K562 (cell line): ENCODE measurements at regions not wholly inside any gene's neighbourhood (a gene's known extent, or its start where the extent isn't known, plus 50 kb on each side); places are given as distances from the start of the nearest gene placed in this dataset.

Experiments
- ATAC-seq: fragments of 200-7000 bp; cut with Tn5 transposase; 3 replicates; pipeline ENCODE4 v1.9.1; 2020; ENCODE audit warnings: moderate library complexity
- BruUV-seq: library from RNA; stranded (reverse); fragments of 400-500 nt; replicated peaks from 2 replicates; lab custom pipeline; 2021; lab: Mats Ljungman, UMichigan
- CTCF ChIA-PET: fragments of 300-600 bp; formaldehyde crosslinking; extraction: SDS; loops from one replicate; lab custom pipeline; 2021; ENCODE audit warnings: low intra/inter-chr PET ratio; lab: Yijun Ruan, JAX
- POLR2A ChIA-PET: fragments of 300-600, 350-650 bp; sonication (Branson Sonifier 250); formaldehyde crosslinking; extraction: SDS; loops from one replicate; lab custom pipeline; 2021; ENCODE audit warnings: antibody characterized with exemption, inconsistent platforms; lab: Yijun Ruan, JAX
- DNase-seq, 4 experiments: peaks; one replicate each; pipeline versions ENCODE4 v3.0.0 to v3.0.0-alpha.2; 2011 to 2018; ENCODE audit warnings: low spot score in 3 of 4, mixed read lengths in 3 of 4; ENCODE audit errors: extremely low read depth in 1 of 4
- FAIRE-seq: peaks from 2 replicates; lab custom pipeline; 2011; peaks lifted over from hg19 to GRCh38; lab: Jason Lieb, UNC
- H2AFZ ChIP-seq: 2 replicates; pipeline ENCODE4 v1.6.0; 2011; ENCODE audit warnings: low read depth, low read length, control low read depth, inconsistent platforms
- H3K27ac ChIP-seq: fragments of 200-600 bp; 3 replicates; pipeline ENCODE4 v1.8.0; 2011; ENCODE audit warnings: low read depth, mild to moderate bottlenecking, control low read depth, inconsistent platforms, low read length, moderate library complexity, mixed read lengths; ENCODE audit errors: extremely low read depth
- H3K27me3 ChIP-seq, 2 experiments: fragments of 300-600 bp in 1 of 2; 2 replicates in 1 of 2; 3 replicates in 1 of 2; pipeline versions ENCODE4 v1.6.0 to v1.8.0; 2011; ENCODE audit warnings: inconsistent platforms in 2 of 2, low read length in 2 of 2, mild to moderate bottlenecking in 1 of 2, mixed read lengths in 1 of 2, moderate library complexity in 1 of 2; ENCODE audit not compliant: control insufficient read depth in 2 of 2, insufficient read depth in 2 of 2
- H3K36me3 ChIP-seq: fragments of 300-600 bp; 3 replicates; pipeline ENCODE4 v1.8.0; 2011; ENCODE audit warnings: mild to moderate bottlenecking, low read length, inconsistent platforms; ENCODE audit not compliant: control insufficient read depth, insufficient read depth
- H3K4me1 ChIP-seq, 2 experiments: fragments of 200-600 bp in 1 of 2; replicated peaks in 1 of 2; 2 replicates in 1 of 2; 3 replicates in 1 of 2; pipeline versions ENCODE4 v1.5.1 to v1.8.0; 2011; ENCODE audit warnings: inconsistent platforms in 2 of 2, low read length in 2 of 2, mild to moderate bottlenecking in 1 of 2, mixed read lengths in 1 of 2, moderate library complexity in 1 of 2; ENCODE audit not compliant: control insufficient read depth in 2 of 2, insufficient read depth in 2 of 2
- H3K4me2 ChIP-seq: 2 replicates; pipeline ENCODE4 v1.6.1; 2011; ENCODE audit warnings: low read length, control low read depth, inconsistent platforms, mixed read lengths; ENCODE audit not compliant: insufficient read depth
- H3K4me3 ChIP-seq: fragments of 200-600 bp; sonication (generic), shearing (Covaris generic); 2 replicates; pipeline ENCODE4 v1.5.1; 2016; ENCODE audit warnings: control low read depth, inconsistent platforms
- H3K79me2 ChIP-seq: fragments of 200-600 bp; 3 replicates; pipeline ENCODE4 v1.8.0; 2011; ENCODE audit warnings: low read length, inconsistent platforms; ENCODE audit not compliant: control insufficient read depth, insufficient read depth
- H3K9ac ChIP-seq, 2 experiments: 2 replicates each; pipeline versions ENCODE4 v1.6.0 to v1.6.1; 2011; ENCODE audit warnings: low read depth in 2 of 2, low read length in 2 of 2, control low read depth in 1 of 2, inconsistent platforms in 1 of 2, mild to moderate bottlenecking in 1 of 2, mixed read lengths in 1 of 2; ENCODE audit not compliant: insufficient read depth in 1 of 2
- H3K9me1 ChIP-seq: one replicate; pipeline ENCODE4 v1.6.0; 2011; ENCODE audit warnings: inconsistent platforms, mild to moderate bottlenecking, low read length, moderate library complexity; ENCODE audit not compliant: control insufficient read depth, insufficient read depth
- H3K9me3 ChIP-seq: replicated peaks from 2 replicates; pipeline ENCODE4 v1.5.1; 2011; ENCODE audit warnings: low read depth, low read length, inconsistent platforms; ENCODE audit not compliant: control insufficient read depth, insufficient read depth
- H4K20me1 ChIP-seq: replicated peaks from 2 replicates; pipeline ENCODE4 v1.6.1; 2011; ENCODE audit warnings: low read length, inconsistent platforms, mixed read lengths; ENCODE audit not compliant: control insufficient read depth, insufficient read depth
- CREBBP ChIP-seq: IDR thresholded peaks from one replicate; pipeline ENCODE4 v1.6.1; 2012; ENCODE audit warnings: low read depth, mild to moderate bottlenecking, control low read depth, inconsistent platforms, low read length
- E2F3 ChIP-seq: fragments of 250-450 bp; sonication (Bioruptor Pico); IDR thresholded peaks from 2 replicates; pipeline ENCODE4 v1.4.0; 2020; ENCODE audit warnings: mild to moderate bottlenecking
- HES1 ChIP-seq: fragments of 450-650 bp; IDR thresholded peaks from 2 replicates; pipeline ENCODE4 v1.6.1; 2016; ENCODE audit warnings: low read depth, mild to moderate bottlenecking, moderate library complexity
- MECOM ChIP-seq: fragments of 250-450 bp; sonication (Bioruptor Pico); IDR thresholded peaks from 2 replicates; pipeline ENCODE4 v1.8.0; 2022; ENCODE audit warnings: inconsistent platforms
- MTF1 ChIP-seq: fragments of 250-450 bp; sonication (Bioruptor Pico); IDR thresholded peaks from 2 replicates; pipeline ENCODE4 v1.9.0; 2021; ENCODE audit warnings: moderate library complexity, mild to moderate bottlenecking, inconsistent platforms, borderline replicate concordance
- NRF1 ChIP-seq, 2 experiments: fragments of 450-650 bp; IDR thresholded peaks in 1 of 2; conservative IDR thresholded peaks in 1 of 2; 2 replicates each; pipeline ENCODE4 v1.6.1; 2014; ENCODE audit warnings: mild to moderate bottlenecking in 2 of 2
- PML ChIP-seq: IDR thresholded peaks from 2 replicates; pipeline ENCODE4 v1.6.1; 2012; ENCODE audit warnings: low read length, inconsistent platforms
- TAL1 ChIP-seq: fragments of 450-650 bp; IDR thresholded peaks from 2 replicates; pipeline ENCODE4 v1.6.1; 2016; ENCODE audit warnings: mild to moderate bottlenecking
- TRIM28 ChIP-seq: fragments of 450-650 bp; IDR thresholded peaks from 2 replicates; pipeline ENCODE4 v1.6.1; 2017
- ZNF217 ChIP-seq: sonication (generic); formaldehyde crosslinking; IDR thresholded peaks from 2 replicates; pipeline ENCODE4 v1.8.0; 2022; ENCODE audit warnings: mild to moderate bottlenecking, missing genetic modification reagents
- ZNF263 ChIP-seq: sonication (generic); formaldehyde crosslinking; IDR thresholded peaks from 2 replicates; pipeline ENCODE4 v1.8.0; 2022; ENCODE audit warnings: mild to moderate bottlenecking, missing genetic modification reagents, borderline replicate concordance
- ZNF586 ChIP-seq: fragments of 450-650 bp; formaldehyde crosslinking; conservative IDR thresholded peaks from 2 replicates; pipeline ENCODE4 v1.4.0; 2020; ENCODE audit warnings: mild to moderate bottlenecking, moderate library complexity
- ZNF592 ChIP-seq: fragments of 450-650 bp; IDR thresholded peaks from 2 replicates; pipeline ENCODE4 v1.6.1; 2017; ENCODE audit warnings: antibody characterized with exemption, mild to moderate bottlenecking
- ZNF699 ChIP-seq: fragments of 250-450 bp; sonication (Bioruptor Pico); IDR thresholded peaks from 2 replicates; pipeline ENCODE4 v1.8.0; 2021; ENCODE audit warnings: mild to moderate bottlenecking, moderate library complexity; ENCODE audit not compliant: insufficient replicate concordance
- ZNF830 ChIP-seq: fragments of 250-450 bp; sonication (Bioruptor Pico); IDR thresholded peaks from 2 replicates; pipeline ENCODE4 v1.5.0; 2021; ENCODE audit warnings: mild to moderate bottlenecking
- WGBS: fragments of 100-300 bp; shearing (Covaris generic); methylation state at CpG from one replicate; pipeline ENCODE4 v1.1.6; 2016; ENCODE audit warnings: low coverage, mixed read lengths; ENCODE audit not compliant: insufficient coverage; ENCODE audit errors: missing lambda C conversion rate; 5-methylcytosine and 5-hydroxymethylcytosine counted together
- in situ Hi-C: fragments of 300-500 bp; cut with MboI; formaldehyde crosslinking; loops from 4 replicates; pipeline ENCODE4 v1.15.0; 2018; ENCODE audit warnings: inconsistent platforms, mixed read lengths
- intact Hi-C: fragments of 100-400 bp; cut with micrococcal nuclease; formaldehyde crosslinking; loops from 2 replicates; pipeline ENCODE4 v1.14.2; 2022

- H3K4me2 ChIP-seq, result no peak overlapping the region
- FAIRE-seq, result no peak
- no peak overlapping the region for H3K27ac ChIP-seq
- no peaks in the 10 kb centered on the region for H3K9me1 ChIP-seq
- H3K27me3 ChIP-seq, result no peaks in the 10 kb centered on the region
- ATAC-seq, result no peak
- H4K20me1 ChIP-seq, result no peaks in the 10 kb centered on the region
- DNase-seq, result no peak
- intact Hi-C loops (no loop called here), in situ Hi-C loops (no loop called here)
- H3K9ac ChIP-seq, result no peak overlapping the region
- no peaks in the 10 kb centered on the region for H3K36me3 ChIP-seq
- H2AFZ ChIP-seq, result no peak overlapping the region
- CTCF ChIA-PET, result no interaction called here
- H3K4me1 ChIP-seq, result no peaks in the 10 kb centered on the region
- no peak overlapping the region for H3K4me3 ChIP-seq
- H3K79me2 ChIP-seq, result no peaks in the 10 kb centered on the region
- BruUV-seq, result no TSS peak
- POLR2A ChIA-PET, result no interaction called here
- no peaks in the 10 kb centered on the region for H3K9me3 ChIP-seq
- TF ChIP-seq ZNF586 (CRISPR knock-in tag) (no peak), PML (no peak), MTF1 (CRISPR knock-in tag) (no peak)
- TF ChIP-seq, all 486 proteins: peak for 0
These were observed 2365.6 kb downstream of the ARAP2 start for GRCh38 chr4:33878710-33879109.

GRCh38 chr4:33881176-33881575, 2363.1 kb downstream of the ARAP2 start:
- H3K4me3 ChIP-seq, result no peak overlapping the region
- H3K9ac ChIP-seq, result no peak overlapping the region
- no peaks in the 10 kb centered on the region for H3K9me1 ChIP-seq
- ATAC-seq, result no peak
- intact Hi-C loops, result no loop called here
- H3K27me3 ChIP-seq, result no peaks in the 10 kb centered on the region
- no peak for FAIRE-seq
- WGBS, result 10% methylated on average over 1 of the region's 1 CpG
- H3K27ac ChIP-seq, result no peak overlapping the region
- H2AFZ ChIP-seq, result no peak overlapping the region
- no peaks in the 10 kb centered on the region for H3K36me3 ChIP-seq
- no peaks in the 10 kb centered on the region for H3K79me2 ChIP-seq
- H3K4me1 ChIP-seq, result no peaks in the 10 kb centered on the region
- DNase-seq, result no peak
- no TSS peak for BruUV-seq
- ChIA-PET POLR2A (no interaction called here), CTCF (no interaction called here)
- no peak overlapping the region for H3K4me2 ChIP-seq
- in situ Hi-C loops, result no loop called here
- no peaks in the 10 kb centered on the region for H4K20me1 ChIP-seq
- H3K9me3 ChIP-seq, result no peaks in the 10 kb centered on the region
- TF ChIP-seq TAL1, result no peak
- no peak for TF ChIP-seq TRIM28
- TF ChIP-seq HES1, result no peak
- TF ChIP-seq ZNF217 (CRISPR knock-in tag), result no peak
- no peak for TF ChIP-seq E2F3 (CRISPR knock-in tag)
- no peak for TF ChIP-seq ZNF592
- no peak for TF ChIP-seq CREBBP
- TF ChIP-seq ZNF830 (CRISPR knock-in tag), result no peak
- TF ChIP-seq NRF1 (conservative IDR thresholded peaks at IDR 0.05 in 1 of 2, IDR thresholded peaks at IDR 0.05 in 1 of 2), result no peak
- TF ChIP-seq ZNF699 (CRISPR knock-in tag), result no peak
- TF ChIP-seq ZNF263 (CRISPR knock-in tag), result no peak
- TF ChIP-seq MECOM (CRISPR knock-in tag), result no peak
